H1 (cell line): ENCODE measurements at regions not wholly inside any gene's neighbourhood (a gene's known extent, or its start where the extent isn't known, plus 50 kb on each side); places are given as distances from the start of the nearest gene placed in this dataset.

ENCODE experiments used
- POLR2A ChIP-seq, 2 experiments: IDR thresholded peaks; 1 replicate in 1 of 2; 2 replicates in 1 of 2; pipeline ENCODE4 v1.6.1; 2011; ENCODE audit warnings: low read depth in 2 of 2, low read length in 2 of 2, mild to moderate bottlenecking in 2 of 2; ENCODE audit errors: control extremely low read depth in 1 of 2
- POLR2AphosphoS5 ChIP-seq: IDR thresholded peaks from 2 replicates; pipeline ENCODE4 v1.6.1; 2011; ENCODE audit warnings: low read depth, low read length
- SP1 ChIP-seq: IDR thresholded peaks from 2 replicates; pipeline ENCODE4 v1.6.1; 2011; ENCODE audit warnings: low read depth, low read length
- TEAD4 ChIP-seq: IDR thresholded peaks from 2 replicates; pipeline ENCODE4 v1.6.1; 2012; ENCODE audit warnings: low read depth, low read length, inconsistent platforms, mixed read lengths
- TF ChIP-seq, protein P1 (sequence below): IDR thresholded peaks from 2 replicates; pipeline ENCODE4 v1.6.1; 2012; ENCODE audit warnings: low read length, inconsistent platforms
- TF ChIP-seq, protein P2 (sequence below), 3 experiments: IDR thresholded peaks; 1 replicate in 2 of 3; 2 replicates in 1 of 3; pipeline versions ENCODE4 v1.5.1 to v1.6.1; 2011; ENCODE audit warnings: low read length in 3 of 3, mild to moderate bottlenecking in 3 of 3, inconsistent platforms in 2 of 3, low read depth in 1 of 3, moderate library complexity in 1 of 3; ENCODE audit not compliant: insufficient read depth in 1 of 3; ENCODE audit errors: control extremely low read depth in 1 of 3

DNA sequence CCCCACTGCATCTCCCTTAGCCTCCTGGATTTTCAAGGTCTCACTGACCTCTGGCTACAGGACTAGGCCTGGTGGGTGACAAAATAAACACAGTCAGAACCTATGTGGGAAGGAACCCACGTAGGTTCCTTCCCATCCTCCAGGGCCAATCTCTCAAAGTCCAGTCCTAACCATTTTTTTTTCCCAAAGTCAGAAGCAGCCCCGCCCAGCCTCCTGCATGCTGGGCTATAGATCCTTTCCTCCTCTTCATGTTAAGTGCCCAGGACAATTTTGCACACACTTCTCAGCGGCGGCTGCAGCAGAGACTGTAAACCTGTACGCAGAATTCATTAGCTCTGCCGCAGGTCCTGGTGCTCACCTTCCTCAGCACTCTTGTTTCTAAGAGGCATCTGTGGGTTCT lies 285.8 kb downstream of the NPIPA8 start:
- TF ChIP-seq POLR2AphosphoS5 (no peak), SP1 (no peak), POLR2A (IDR thresholded peaks at IDR 0.05; ENCODE audit: control extremely low read depth in 1 of 2, low read depth in 2 of 2, low read length in 2 of 2) (no peak), TEAD4 (no peak)
- TF ChIP-seq, protein P1, sequence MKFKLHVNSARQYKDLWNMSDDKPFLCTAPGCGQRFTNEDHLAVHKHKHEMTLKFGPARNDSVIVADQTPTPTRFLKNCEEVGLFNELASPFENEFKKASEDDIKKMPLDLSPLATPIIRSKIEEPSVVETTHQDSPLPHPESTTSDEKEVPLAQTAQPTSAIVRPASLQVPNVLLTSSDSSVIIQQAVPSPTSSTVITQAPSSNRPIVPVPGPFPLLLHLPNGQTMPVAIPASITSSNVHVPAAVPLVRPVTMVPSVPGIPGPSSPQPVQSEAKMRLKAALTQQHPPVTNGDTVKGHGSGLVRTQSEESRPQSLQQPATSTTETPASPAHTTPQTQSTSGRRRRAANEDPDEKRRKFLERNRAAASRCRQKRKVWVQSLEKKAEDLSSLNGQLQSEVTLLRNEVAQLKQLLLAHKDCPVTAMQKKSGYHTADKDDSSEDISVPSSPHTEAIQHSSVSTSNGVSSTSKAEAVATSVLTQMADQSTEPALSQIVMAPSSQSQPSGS, result no peak
- TF ChIP-seq, protein P2, sequence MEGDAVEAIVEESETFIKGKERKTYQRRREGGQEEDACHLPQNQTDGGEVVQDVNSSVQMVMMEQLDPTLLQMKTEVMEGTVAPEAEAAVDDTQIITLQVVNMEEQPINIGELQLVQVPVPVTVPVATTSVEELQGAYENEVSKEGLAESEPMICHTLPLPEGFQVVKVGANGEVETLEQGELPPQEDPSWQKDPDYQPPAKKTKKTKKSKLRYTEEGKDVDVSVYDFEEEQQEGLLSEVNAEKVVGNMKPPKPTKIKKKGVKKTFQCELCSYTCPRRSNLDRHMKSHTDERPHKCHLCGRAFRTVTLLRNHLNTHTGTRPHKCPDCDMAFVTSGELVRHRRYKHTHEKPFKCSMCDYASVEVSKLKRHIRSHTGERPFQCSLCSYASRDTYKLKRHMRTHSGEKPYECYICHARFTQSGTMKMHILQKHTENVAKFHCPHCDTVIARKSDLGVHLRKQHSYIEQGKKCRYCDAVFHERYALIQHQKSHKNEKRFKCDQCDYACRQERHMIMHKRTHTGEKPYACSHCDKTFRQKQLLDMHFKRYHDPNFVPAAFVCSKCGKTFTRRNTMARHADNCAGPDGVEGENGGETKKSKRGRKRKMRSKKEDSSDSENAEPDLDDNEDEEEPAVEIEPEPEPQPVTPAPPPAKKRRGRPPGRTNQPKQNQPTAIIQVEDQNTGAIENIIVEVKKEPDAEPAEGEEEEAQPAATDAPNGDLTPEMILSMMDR (IDR thresholded peaks at IDR 0.05; ENCODE audit: control extremely low read depth in 1 of 3, insufficient read depth in 1 of 3, low read depth in 1 of 3, low read length in 3 of 3), result no peak
